GM11168 (cell line): ENCODE measurements at regions not wholly inside any gene's neighbourhood (a gene's known extent, or its start where the extent isn't known, plus 50 kb on each side); places are given as distances from the start of the nearest gene placed in this dataset.
"Not testable (repeated sequence)": the region's sequence is repeated elsewhere in the genome, so short reads cannot be mapped to it uniquely, and the experiment has no call there.

Source experiments
- in situ Hi-C: fragments of 300-500 bp; cut with MboI; formaldehyde crosslinking; loops from one replicate; pipeline ENCODE4 v1.12.0; 2022; ENCODE audit warnings: low sequenced_read_pairs; ENCODE audit not compliant: unreplicated experiment

DNA sequence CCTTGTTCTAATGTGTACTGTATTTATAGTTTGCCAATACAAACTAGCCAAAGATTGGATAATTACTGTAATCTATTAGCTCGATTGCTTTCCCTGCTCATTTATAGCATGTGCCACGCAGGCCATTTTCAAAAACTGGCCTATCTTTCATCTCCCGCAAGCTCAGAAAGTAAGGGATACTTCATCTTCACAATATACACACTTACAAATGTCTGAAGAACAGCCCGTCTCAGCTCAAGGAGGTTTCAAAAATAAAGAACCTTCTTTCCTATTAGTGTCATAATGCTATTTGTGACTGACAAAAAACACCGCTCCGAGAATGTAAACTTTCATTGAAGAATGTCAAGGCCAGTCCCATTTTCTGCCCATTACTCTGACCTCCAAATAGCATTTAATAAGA is 306.4 kb upstream of the ZNF507 start:
- in situ Hi-C loops, result no loop called here

DNA sequence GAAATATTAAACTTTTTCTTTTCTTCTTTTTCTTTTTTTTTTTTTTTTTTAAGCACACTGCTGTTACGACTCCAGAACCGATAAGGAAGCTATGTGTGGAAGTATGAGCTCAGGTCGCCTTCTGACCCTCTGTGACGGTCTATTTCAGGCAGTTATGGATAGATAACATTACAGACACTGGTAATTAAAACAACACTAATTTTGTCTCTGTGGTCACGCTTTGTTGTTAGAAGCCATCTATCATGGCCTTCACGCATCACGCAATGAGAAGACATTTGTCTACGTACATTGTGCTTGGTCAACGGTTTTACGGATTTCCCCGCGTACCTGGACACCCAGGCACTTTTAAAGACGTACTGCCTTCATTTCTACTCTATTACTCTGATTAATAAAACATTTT is 306.0 kb upstream of the ZNF507 start:
- in situ Hi-C loops, result no loop called here

GRCh38 chr19:32040236-32040635 is 305.2 kb upstream of the ZNF507 start:
- in situ Hi-C loops, result no loop called here

DNA sequence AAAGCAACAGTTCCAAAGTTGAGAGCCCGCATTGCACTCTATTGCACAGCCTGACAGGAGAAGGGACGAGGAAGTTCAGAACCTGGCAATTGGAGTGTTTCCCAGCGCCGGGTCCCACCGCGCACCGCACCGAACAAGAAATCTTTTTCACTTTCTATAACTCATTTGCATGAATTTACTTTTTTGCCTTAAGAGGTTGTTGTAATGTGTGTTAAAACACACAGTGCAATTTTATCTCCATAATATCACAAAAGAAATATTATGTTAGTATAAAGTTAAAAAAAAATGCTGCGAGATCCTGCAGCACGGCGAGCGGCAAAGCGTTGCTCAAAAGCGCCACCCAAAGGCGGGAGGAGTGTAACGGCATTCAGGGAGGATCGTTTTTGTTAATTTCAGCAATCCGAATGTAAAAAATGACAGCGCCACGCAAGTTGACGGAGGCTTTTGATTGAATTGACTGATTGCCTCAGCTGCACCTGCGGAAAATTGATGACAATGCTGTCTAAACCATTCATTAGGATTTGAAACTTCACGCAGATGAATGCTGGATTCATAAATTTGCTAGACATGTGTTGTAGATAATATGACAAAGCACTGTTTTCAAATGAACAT is 303.6 kb upstream of the ZNF507 start:
- in situ Hi-C loops, result no loop called here

DNA sequence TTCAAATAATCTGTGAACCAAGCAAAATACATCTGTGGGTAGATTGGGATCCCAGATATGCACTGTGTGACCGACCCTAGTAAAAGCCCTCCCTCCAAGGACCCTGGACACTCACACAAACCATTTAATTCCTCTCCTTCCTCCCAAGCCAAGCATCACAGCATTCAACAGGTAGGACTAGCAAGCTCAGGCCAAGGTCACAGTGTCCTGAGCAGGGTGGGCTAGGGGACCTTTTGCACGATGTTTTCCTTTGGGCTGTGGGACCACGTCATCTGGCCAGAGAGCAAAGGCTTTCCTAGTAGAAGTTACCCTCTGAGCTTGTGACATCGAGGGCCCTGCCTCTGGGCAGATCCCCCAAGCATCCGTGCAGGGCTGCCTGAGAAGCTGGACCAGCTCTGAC is 297.6 kb upstream of the ZNF507 start:
- in situ Hi-C loops, result no loop called here

- in situ Hi-C loops, result no loop called here
Measured at GRCh38 chr19:32053376-32053775, 292.0 kb upstream of the ZNF507 start.

GRCh38 chr19:32053861-32054260 is 291.5 kb upstream of the ZNF507 start:
- in situ Hi-C loops, result no loop called here

DNA sequence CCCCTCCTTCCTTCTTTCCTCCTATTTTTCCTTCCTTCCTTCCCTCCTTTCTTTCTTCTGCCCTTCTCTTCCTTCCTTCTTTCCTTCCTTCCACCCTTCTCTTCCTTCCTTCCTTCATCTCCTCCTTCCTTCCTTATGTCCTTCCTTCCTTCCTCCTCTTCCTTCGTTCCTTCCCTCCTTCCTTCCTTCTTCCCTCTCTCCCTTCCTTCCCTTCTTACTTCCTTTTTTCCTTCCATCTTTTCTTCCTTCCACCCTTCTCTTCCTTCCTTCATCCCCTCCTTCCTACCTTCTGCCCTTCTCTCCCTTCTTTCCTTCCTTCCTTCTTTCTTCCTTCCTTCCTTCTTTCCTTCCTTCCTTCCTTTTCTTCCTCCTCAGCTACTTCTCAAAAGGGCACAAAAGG is 287.3 kb upstream of the ZNF507 start:
- in situ Hi-C loops, result no loop called here

DNA sequence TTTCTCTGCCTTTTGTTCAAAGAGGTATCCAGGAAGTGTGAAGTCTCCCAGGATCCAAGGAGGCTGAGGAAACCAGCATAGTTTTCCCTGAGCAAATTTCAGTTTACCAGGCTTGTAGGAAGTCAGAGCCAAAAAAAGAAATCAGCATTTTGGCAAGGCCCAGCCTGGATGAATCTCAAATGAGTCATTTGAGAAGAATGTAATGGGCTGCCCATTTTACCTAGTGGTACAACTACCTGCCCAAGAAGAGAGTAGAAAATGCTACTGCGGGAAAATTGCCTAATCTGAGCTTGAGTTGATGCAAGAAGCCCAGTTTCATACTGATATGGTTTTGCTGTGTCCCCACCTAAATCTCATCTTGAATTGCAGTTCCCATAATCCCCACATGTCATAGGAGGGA is 284.1 kb upstream of the ZNF507 start:
- in situ Hi-C loops, result no loop called here

GRCh38 chr19:32063601-32064000 is 281.8 kb upstream of the ZNF507 start:
- in situ Hi-C loops, result no loop called here

DNA sequence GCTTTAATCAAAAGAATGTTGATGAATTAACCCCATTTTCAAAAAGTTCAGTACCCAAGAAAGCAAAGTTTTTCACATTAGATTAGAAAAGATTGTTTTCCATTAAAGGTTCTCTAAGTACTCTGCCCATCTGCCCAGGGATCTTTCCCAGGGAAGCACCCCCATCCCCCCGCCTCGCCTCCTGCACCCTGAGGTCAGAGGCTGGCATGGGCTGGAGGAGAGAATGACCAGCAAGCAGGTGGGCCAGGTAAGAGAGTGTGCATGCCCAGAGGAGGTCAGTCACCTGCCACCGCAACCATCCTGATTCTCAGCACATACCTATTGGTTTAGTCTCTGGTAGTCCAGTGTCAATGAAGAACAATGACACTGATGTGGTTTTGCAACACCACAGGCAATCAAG is 279.4 kb upstream of the ZNF507 start:
- in situ Hi-C loops, result no loop called here

DNA sequence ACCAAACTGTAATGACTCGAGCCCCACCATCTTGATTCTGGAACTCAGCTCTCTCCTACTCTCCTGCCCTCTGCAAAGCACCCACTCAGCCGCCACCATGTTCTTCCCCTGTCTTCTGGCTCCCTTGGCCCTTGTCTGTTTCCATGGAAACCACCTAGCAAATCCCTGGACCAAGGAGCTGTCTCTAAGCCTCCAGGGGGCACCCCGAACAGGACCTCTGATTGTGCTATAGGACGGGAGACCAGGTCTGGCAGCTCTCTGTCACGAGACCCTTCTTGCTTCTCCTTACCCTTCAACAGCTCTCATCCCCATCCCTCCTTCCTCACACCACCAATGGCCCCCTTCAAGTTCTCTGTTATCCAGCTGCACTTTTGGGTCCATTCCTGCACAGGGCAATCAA is 277.7 kb upstream of the ZNF507 start:
- in situ Hi-C loops, result no loop called here

DNA sequence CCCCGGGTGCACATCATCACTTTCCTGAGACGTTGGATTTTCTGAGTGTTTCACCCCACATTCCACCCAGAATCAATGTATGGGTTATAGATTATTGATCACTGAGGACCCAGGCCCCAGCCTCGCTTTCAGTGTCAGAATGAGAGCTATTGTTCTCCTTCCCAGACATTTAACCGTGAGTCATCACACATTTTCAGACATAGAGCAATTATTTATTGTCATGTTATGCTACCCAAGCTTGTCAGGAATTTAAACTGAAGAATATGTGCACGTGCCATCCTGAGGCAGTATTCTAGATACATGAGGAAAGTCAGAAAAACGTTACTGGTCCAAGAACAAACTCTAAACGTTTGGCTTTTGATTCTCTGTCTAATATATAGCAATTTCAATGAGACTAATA is 276.6 kb upstream of the ZNF507 start:
- in situ Hi-C loops, result no loop called here

GRCh38 chr19:32070101-32070500 is 275.3 kb upstream of the ZNF507 start:
- in situ Hi-C loops, result no loop called here

DNA sequence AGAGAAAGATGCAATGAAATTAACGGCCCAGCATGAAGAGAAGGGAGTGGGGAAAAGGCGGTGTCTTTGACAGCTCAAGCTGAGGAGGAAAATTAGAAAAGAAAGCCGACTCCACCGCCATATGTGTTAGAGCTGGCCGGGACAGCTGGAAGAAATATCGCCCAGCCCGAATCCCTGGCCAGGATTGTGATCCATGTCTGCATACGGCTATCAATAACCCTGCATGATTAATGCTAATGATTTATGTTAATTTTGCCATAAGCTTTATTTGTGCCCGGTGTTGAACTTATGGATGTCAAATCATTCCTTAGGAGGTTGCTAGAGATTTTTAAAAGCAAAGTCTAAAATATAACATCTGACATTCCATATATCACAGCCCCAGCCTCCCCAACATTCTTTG is 263.4 kb upstream of the ZNF507 start:
- in situ Hi-C loops, result no loop called here

DNA sequence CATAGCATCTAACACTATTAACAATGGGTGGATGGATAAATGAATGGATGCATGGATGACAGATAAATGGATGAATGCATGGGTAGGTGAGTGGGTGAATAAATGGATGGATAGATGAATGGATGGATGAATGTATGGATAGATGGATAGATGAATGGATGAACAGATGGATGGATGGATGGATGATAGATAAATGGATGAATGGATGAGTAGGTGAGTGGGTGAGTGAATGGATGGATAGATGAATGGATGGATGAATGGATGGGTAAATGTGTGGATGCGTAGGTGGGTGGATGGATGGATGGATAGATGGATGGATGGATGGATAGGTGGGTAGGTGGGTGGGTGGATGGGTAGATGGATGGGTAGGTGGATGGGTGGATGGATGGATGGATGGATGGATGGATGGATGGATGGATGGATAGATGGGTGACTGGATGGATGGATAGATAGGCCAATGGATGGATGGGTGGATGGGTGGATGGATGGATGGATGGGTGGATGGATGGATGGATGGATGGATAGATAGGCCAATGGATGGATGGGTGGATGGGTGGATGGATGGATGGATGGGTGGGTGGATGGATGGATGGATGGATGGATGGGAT is 260.6 kb upstream of the ZNF507 start:
- in situ Hi-C loops, result not testable (repeated sequence)

GRCh38 chr19:32091241-32091640 is 254.2 kb upstream of the ZNF507 start:
- in situ Hi-C loops, result no loop called here

- in situ Hi-C loops, result no loop called here
Measured at GRCh38 chr19:32097011-32097410, 248.4 kb upstream of the ZNF507 start.

GRCh38 chr19:32097620-32098019 is 247.8 kb upstream of the ZNF507 start:
- in situ Hi-C loops, result no loop called here

GRCh38 chr19:32098968-32099367 is 246.4 kb upstream of the ZNF507 start:
- in situ Hi-C loops, result no loop called here

DNA sequence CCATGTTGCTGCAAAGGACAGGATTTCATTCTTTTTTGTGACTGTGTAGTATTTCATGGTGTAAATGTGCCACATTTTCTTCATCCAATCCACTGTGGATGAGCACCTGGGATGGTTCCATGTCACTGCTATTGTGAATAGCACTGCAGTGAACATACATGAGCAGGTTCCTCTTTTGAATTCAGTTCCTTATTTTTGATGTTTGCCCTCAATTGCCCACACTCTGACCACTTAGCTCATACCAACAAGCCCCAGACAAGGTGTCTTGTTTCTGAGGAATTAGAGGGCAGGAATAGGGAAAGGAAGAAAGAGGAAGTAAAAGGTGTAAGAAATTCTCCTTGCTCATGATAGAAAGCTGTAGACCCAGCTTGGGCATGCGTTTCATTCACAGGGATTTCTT is 244.2 kb upstream of the ZNF507 start:
- in situ Hi-C loops, result no loop called here

DNA sequence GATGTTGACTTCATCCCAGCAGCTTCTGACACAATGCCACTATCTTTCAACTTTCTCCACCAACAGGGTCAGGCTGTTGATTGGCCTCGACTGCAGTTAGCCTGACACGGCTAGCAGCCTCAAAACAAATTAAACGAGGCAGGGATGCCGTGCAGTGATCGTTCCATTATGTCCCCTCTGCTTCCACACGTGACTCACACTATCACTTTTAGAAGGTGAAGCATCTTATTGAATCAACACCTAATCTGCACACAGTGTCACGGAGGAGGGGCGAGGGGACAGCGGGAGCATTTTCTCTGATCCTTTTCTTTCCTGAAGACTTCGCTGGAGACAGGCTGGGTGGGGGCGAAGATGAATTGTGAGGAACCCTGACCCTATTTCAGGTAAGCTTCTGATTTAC is 241.9 kb upstream of the ZNF507 start:
- in situ Hi-C loops, result no loop called here
